ENCODE measurements at regions not wholly inside any gene's neighbourhood (a gene's known extent, or its start where the extent isn't known, plus 50 kb on each side); places are given as distances from the start of the nearest gene placed in this dataset.

DNA sequence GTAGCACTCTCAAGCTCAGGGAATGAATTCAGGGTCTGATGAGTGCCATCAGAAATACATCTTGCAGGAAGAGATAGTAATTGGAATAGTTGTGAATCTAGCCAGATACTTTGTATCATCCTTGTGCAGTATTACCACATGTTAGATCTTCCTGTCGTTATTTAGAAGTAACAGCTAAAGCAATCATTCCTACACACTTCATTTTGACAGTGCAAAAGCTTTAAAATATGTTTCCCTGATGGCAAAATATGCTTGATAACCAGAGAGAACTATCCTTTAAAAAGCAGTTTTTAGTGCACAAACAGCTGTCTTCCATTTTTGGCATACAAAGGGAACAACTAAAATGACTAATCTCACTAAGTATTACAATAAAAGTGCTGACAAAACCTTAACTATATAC is 149.5 kb upstream of the SLC38A2 start:
- no peak for TF ChIP-seq CTCF (conservative IDR thresholded peaks at IDR 0.05)
- no peak for TF ChIP-seq ZFX (IDR thresholded peaks at IDR 0.05)

Data from C4-2B (cell line).